ENCODE measurements at regions not wholly inside any gene's neighbourhood (a gene's known extent, or its start where the extent isn't known, plus 50 kb on each side); places are given as distances from the start of the nearest gene placed in this dataset.

GRCh38 chr2:16417726-16418125 is 247.9 kb downstream of the CYRIA start:
- no peak overlapping the region for H4K5ac ChIP-seq (ENCODE audit: insufficient read length, low read depth, low read length)
- no peak overlapping the region for H3K4me2 ChIP-seq (ENCODE audit: insufficient read depth in 1 of 2, low read depth in 2 of 2, low read length in 2 of 2)
- no peaks in the 10 kb centered on the region for H3K79me1 ChIP-seq (ENCODE audit: low read depth, low read length)
- FAIRE-seq: no peak
- no peak overlapping the region for H3K4me3 ChIP-seq (ENCODE audit: extremely low read depth in 1 of 4, insufficient read depth in 2 of 4, low read depth in 3 of 4, low read length in 4 of 4)
- no peak overlapping the region for H3K18ac ChIP-seq (ENCODE audit: extremely low read depth, low read length)
- no peak overlapping the region for H3K56ac ChIP-seq (replicated peaks; ENCODE audit: insufficient read length, low read depth, low read length)
- DNase-seq (ENCODE audit: low read depth in 1 of 2, low spot score in 2 of 2): no peak
- peaks cover 0 to 1% (median 0%) of the 10 kb centered on the region in 4 experiments; a peak in 1 of 7 replicates for H3K27me3 ChIP-seq (replicated peaks in 1 of 4; ENCODE audit: control insufficient read depth in 3 of 4, extremely low read depth in 1 of 4, insufficient read depth in 3 of 4, low read length in 3 of 4)
- no peak overlapping the region for H4K8ac ChIP-seq (ENCODE audit: extremely low read depth, insufficient read depth, low read length)
- ChIA-PET POLR2A (ENCODE audit: partially characterized antibody) (no interaction called here), CTCF (ENCODE audit: partially characterized antibody) (interaction anchor here (2.0 kb wide), 1 partner anchor 20 kb away, joined by 6 read pairs; no protein-coding TSS in a partner anchor)
- 93% methylated on average over 3 of the region's 3 CpGs; no CpG with 5 or more reads in 1 of the 2 experiments for WGBS, 2 experiments (ENCODE audit: extremely low coverage in 1 of 2, insufficient coverage in 1 of 2, insufficient read length in 1 of 2, insufficient replicate concordance in 2 of 2, low coverage in 1 of 2, low lambda C conversion rate in 2 of 2, missing lambda C conversion rate in 1 of 2)
- no peaks in the 10 kb centered on the region for H3K9me3 ChIP-seq (ENCODE audit: insufficient read depth in 2 of 2, low read depth in 1 of 2, low read length in 1 of 2)
- no peak overlapping the region for H2BK5ac ChIP-seq (ENCODE audit: low read depth, low read length)
- H3K4ac ChIP-seq (replicated peaks; ENCODE audit: insufficient read length, low read depth, low read length): no peak overlapping the region
- H3K14ac ChIP-seq (ENCODE audit: insufficient read length): no peak overlapping the region
- H4K20me1 ChIP-seq (replicated peaks in 1 of 2; ENCODE audit: control insufficient read depth in 1 of 2, insufficient read depth in 2 of 2, low read length in 2 of 2): no peaks in the 10 kb centered on the region
- no peak overlapping the region for H2BK120ac ChIP-seq (replicated peaks; ENCODE audit: low read depth, low read length)
- no peaks in the 10 kb centered on the region for H3K23me2 ChIP-seq (ENCODE audit: low read depth, low read length)
- H3K36me3 ChIP-seq (ENCODE audit: control insufficient read depth in 2 of 4, insufficient read depth in 4 of 4, low read length in 3 of 4): no peaks in the 10 kb centered on the region
- H2BK20ac ChIP-seq (ENCODE audit: low read length): no peak overlapping the region
- H2AK5ac ChIP-seq (ENCODE audit: low read depth, low read length): no peak overlapping the region
- H3K4me1 ChIP-seq (replicated peaks in 1 of 4; ENCODE audit: control insufficient read depth in 3 of 4, insufficient read depth in 4 of 4, low read length in 3 of 4): no peaks in the 10 kb centered on the region
- H3K23ac ChIP-seq (ENCODE audit: insufficient read length): no peak overlapping the region
- no peak overlapping the region for H2BK15ac ChIP-seq (ENCODE audit: low read length)
- H3K9ac ChIP-seq (replicated peaks in 1 of 4; ENCODE audit: extremely low read depth in 1 of 4, low read depth in 3 of 4, low read length in 3 of 4): no peak overlapping the region
- no peak overlapping the region for H4K91ac ChIP-seq (replicated peaks; ENCODE audit: insufficient read length, low read length)
- no peak overlapping the region for H2AFZ ChIP-seq (ENCODE audit: low read length)
- no peak overlapping the region for H2BK12ac ChIP-seq (ENCODE audit: low read depth, low read length)
- no peak overlapping the region for H3K27ac ChIP-seq (ENCODE audit: low read depth, low read length)
- no peak for TF ChIP-seq ASH2L (IDR thresholded peaks at IDR 0.05; ENCODE audit: low read length)
- no peaks in the 10 kb centered on the region for H3K79me2 ChIP-seq (ENCODE audit: control insufficient read depth in 1 of 2, insufficient read depth in 2 of 2, low read length in 2 of 2)

Measured in H1 (cell line).